Aorta (tissue), 5 donors: ENCODE measurements at regions not wholly inside any gene's neighbourhood (a gene's known extent, or its start where the extent isn't known, plus 50 kb on each side); places are given as distances from the start of the nearest gene placed in this dataset.
"Not testable (repeated sequence)": the region's sequence is repeated elsewhere in the genome, so short reads cannot be mapped to it uniquely, and the experiment has no call there.

Experiments
- ATAC-seq: fragments of 200-7000 bp; cut with Tn5 transposase; one replicate; pipeline ENCODE4 v1.9.1; 2022; ENCODE audit warnings: moderate library complexity; ENCODE audit not compliant: low FRiP score
- DNase-seq, 2 donors: peaks; one replicate each; pipeline ENCODE4 v3.0.0-alpha.2; 2020
- H3K27ac ChIP-seq, 2 donors: one replicate each; pipeline ENCODE4 v1.5.1; 2013; ENCODE audit warnings: low read length in 2 of 2, mild to moderate bottlenecking in 2 of 2, moderate library complexity in 2 of 2, control low read depth in 1 of 2, inconsistent platforms in 1 of 2, low read depth in 1 of 2
- H3K27me3 ChIP-seq, 2 donors: one replicate each; pipeline ENCODE4 v1.6.1; 2013; ENCODE audit warnings: control low read depth in 1 of 2, low read length in 1 of 2, mild to moderate bottlenecking in 1 of 2, moderate library complexity in 1 of 2; ENCODE audit not compliant: insufficient read depth in 2 of 2, control insufficient read depth in 1 of 2
- H3K36me3 ChIP-seq, 2 donors: one replicate each; pipeline ENCODE4 v1.6.1; 2013; ENCODE audit warnings: control low read depth in 1 of 2, low read length in 1 of 2, mild to moderate bottlenecking in 1 of 2; ENCODE audit not compliant: insufficient read depth in 2 of 2, control insufficient read depth in 1 of 2
- H3K4me1 ChIP-seq, 2 donors: one replicate each; pipeline ENCODE4 v1.6.1; 2013; ENCODE audit warnings: low read length in 2 of 2, control low read depth in 1 of 2, mild to moderate bottlenecking in 1 of 2, moderate library complexity in 1 of 2; ENCODE audit not compliant: insufficient read depth in 2 of 2, control insufficient read depth in 1 of 2
- H3K4me3 ChIP-seq, 2 donors: one replicate each; pipeline ENCODE4 v1.5.1; 2013; ENCODE audit warnings: low read length in 2 of 2, control low read depth in 1 of 2, mild to moderate bottlenecking in 1 of 2
- H3K9me3 ChIP-seq: one replicate; pipeline ENCODE4 v1.6.1; 2013; ENCODE audit warnings: mild to moderate bottlenecking, low read length; ENCODE audit not compliant: control insufficient read depth
- WGBS, 2 donors: extraction: QIAGEN DNeasy Blood & Tissue Kit; methylation state at CpG; one replicate each; pipeline ENCODE4 v1.1.7; 2013; 5-methylcytosine and 5-hydroxymethylcytosine counted together
- intact Hi-C, 2 donors: fragments of 100-400 bp; cut with DNase I; formaldehyde crosslinking; loops; one replicate each; pipeline versions ENCODE4 v1.14.2 to v1.15.0; 2022
- donor health status: healthy with polysubstance abuse.
- donor health status: Bipolar disorder and iron deficiency.
- donor health status: DM: no; HTN: no; CAD: no.
- donor health status: DM: no; HTN: no; CAD: no.
- donor health status: DM: yes; HTN: yes; CAD: no.

DNA sequence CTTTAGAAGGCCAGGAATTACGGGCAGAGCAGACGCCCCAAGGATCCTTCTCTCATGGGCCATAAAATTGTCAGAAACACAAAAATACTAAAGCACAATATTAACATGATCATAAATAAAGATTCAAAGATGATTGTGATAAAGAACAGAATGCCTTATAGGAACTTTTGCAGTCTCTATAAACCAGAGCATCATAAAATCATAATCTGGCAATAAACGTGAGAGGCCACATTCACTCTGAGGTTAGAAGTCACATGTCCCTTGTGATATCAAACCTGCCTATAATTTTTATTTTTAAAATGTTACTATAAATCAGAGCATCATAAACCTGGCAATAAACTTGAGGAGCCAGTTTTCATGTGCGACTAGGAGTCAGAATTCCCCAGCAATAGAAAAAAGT lies 100.5 kb downstream of the ZBTB18 start:
- Histone ChIP-seq H3K36me3 (no peaks in the 10 kb centered on the region), H3K4me3 (no peak overlapping the region), H3K27ac (no peak overlapping the region), H3K4me1 (no peaks in the 10 kb centered on the region), H3K9me3 (no peaks in the 10 kb centered on the region), H3K27me3 (no peaks in the 10 kb centered on the region)
- ATAC-seq (no peak), DNase-seq (no peak)
- WGBS, 2 donors: 81 to 88% methylated on average over 4 of the region's 4 CpGs
- intact Hi-C loops: no loop called here

GRCh38 chr1:244154508-244154871 lies 103.4 kb downstream of the ZBTB18 start:
- Histone ChIP-seq H3K9me3 (no peaks in the 10 kb centered on the region), H3K27me3 (no peaks in the 10 kb centered on the region), H3K27ac (no peak overlapping the region), H3K4me1 (no peaks in the 10 kb centered on the region), H3K4me3 (no peak overlapping the region), H3K36me3 (no peaks in the 10 kb centered on the region)
- 8 to 15% methylated on average over 5 of the region's 5 CpGs for WGBS, 2 donors
- intact Hi-C loops: no loop called here
- DNase-seq (no peak), ATAC-seq (no peak)

- WGBS, 2 donors: 68 to 72% methylated on average over 21 of the region's 21 CpGs
- no peak overlapping the region for H3K4me3 ChIP-seq
- no peak for DNase-seq
- no peaks in the 10 kb centered on the region for H3K4me1 ChIP-seq
- intact Hi-C loops: no loop called here
- ATAC-seq: no peak
- no peak overlapping the region for H3K27ac ChIP-seq
- H3K36me3 ChIP-seq: no peaks in the 10 kb centered on the region
- no peaks in the 10 kb centered on the region for H3K27me3 ChIP-seq
- H3K9me3 ChIP-seq: no peaks in the 10 kb centered on the region
These were observed 103.9 kb downstream of the ZBTB18 start for GRCh38 chr1:244154872-244155531.

DNA sequence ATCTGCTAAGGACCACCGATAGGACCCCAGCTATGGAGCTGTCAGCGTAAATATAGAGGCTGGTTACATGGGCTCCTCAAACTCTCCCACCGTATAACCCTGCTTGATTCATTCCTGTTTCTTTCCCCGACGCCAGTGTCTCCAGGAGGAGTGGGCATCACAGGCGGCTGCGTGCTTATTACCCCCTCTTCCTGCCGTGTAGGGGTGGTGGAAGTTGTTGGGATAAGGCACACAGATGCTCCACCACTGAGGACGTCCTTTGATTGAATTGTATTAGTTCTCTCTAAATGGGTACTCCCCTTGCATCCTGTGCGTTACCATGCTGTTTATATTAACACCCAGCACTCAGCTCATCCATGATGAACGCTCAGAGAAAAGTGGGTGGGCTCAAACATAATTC lies 104.6 kb downstream of the ZBTB18 start:
- no peak for DNase-seq
- Histone ChIP-seq H3K27me3 (no peaks in the 10 kb centered on the region), H3K9me3 (no peaks in the 10 kb centered on the region), H3K27ac (no peak overlapping the region), H3K4me3 (no peak overlapping the region), H3K36me3 (no peaks in the 10 kb centered on the region), H3K4me1 (no peaks in the 10 kb centered on the region)
- ATAC-seq: no peak
- 95 to 99% methylated on average over 11 of the region's 11 CpGs for WGBS, 2 donors
- intact Hi-C loops: no loop called here

GRCh38 chr1:244156617-244157016 lies 105.5 kb downstream of the ZBTB18 start:
- ATAC-seq, H3K4me3 ChIP-seq, H3K36me3 ChIP-seq, intact Hi-C loops, H3K27ac ChIP-seq, H3K9me3 ChIP-seq, DNase-seq, H3K27me3 ChIP-seq, H3K4me1 ChIP-seq: not testable (repeated sequence)

- Histone ChIP-seq H3K9me3 (no peaks in the 10 kb centered on the region), H3K4me1 (no peaks in the 10 kb centered on the region), H3K4me3 (no peak overlapping the region), H3K27ac (no peak overlapping the region), H3K27me3 (no peaks in the 10 kb centered on the region), H3K36me3 (no peaks in the 10 kb centered on the region)
- ATAC-seq (no peak), DNase-seq (no peak)
- intact Hi-C loops: no loop called here
- 98 to 99% methylated on average over 3 of the region's 3 CpGs for WGBS, 2 donors
These were observed 106.8 kb downstream of the ZBTB18 start for GRCh38 chr1:244157731-244158438.

GRCh38 chr1:244159646-244160045 lies 108.6 kb downstream of the ZBTB18 start:
- H3K36me3 ChIP-seq: no peaks in the 10 kb centered on the region
- no peaks in the 10 kb centered on the region for H3K27me3 ChIP-seq
- no peak for DNase-seq
- no peaks in the 10 kb centered on the region for H3K9me3 ChIP-seq
- no peak overlapping the region for H3K4me3 ChIP-seq
- no peak overlapping the region for H3K27ac ChIP-seq
- 70 to 79% methylated on average over 8 of the region's 8 CpGs for WGBS, 2 donors
- peaks cover 0 to 1% of the 10 kb centered on the region in 2 donors for H3K4me1 ChIP-seq
- no peak for ATAC-seq
- intact Hi-C loops: no loop called here

- intact Hi-C loops: no loop called here
- Histone ChIP-seq H3K9me3 (peaks cover 3% of the 10 kb centered on the region), H3K4me3 (no peak overlapping the region), H3K36me3 (no peaks in the 10 kb centered on the region), H3K27ac (no peak overlapping the region), H3K4me1 (peaks cover 0 to 1% of the 10 kb centered on the region in 2 donors), H3K27me3 (no peaks in the 10 kb centered on the region)
- no peak for DNase-seq
- WGBS, 2 donors: 92 to 93% methylated on average over 9 of the region's 9 CpGs
- ATAC-seq: peak; percentile 41
These were observed 109.6 kb downstream of the ZBTB18 start for GRCh38 chr1:244160455-244161235.

DNA sequence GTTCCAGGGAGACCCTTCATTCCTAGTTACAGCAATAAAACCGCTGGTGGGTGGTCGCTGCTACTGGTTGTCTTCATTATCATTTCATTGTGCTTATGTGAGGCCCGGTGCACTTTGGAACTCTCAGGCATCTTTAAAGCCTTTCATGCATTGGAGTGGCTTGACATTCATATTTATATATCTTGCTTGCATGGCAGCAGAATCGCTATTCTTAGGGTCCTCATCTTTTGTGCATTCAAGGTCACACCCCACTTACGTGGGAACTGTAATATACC lies 110.1 kb downstream of the ZBTB18 start:
- intact Hi-C loops: no loop called here
- no peak overlapping the region for H3K27ac ChIP-seq
- DNase-seq (no peak), ATAC-seq (no peak)
- no peaks in the 10 kb centered on the region for H3K27me3 ChIP-seq
- H3K36me3 ChIP-seq: no peaks in the 10 kb centered on the region
- H3K4me3 ChIP-seq: no peak overlapping the region
- H3K9me3 ChIP-seq: peaks cover 3% of the 10 kb centered on the region
- WGBS, 2 donors: 60 to 70% methylated on average over 5 of the region's 5 CpGs
- peaks cover 0 to 1% of the 10 kb centered on the region in 2 donors for H3K4me1 ChIP-seq
